ENCODE measurements at regions not wholly inside any gene's neighbourhood (a gene's known extent, or its start where the extent isn't known, plus 50 kb on each side); places are given as distances from the start of the nearest gene placed in this dataset.

GRCh38 chr11:105524286-105524685 is 85.6 kb upstream of the GRIA4 start:
- Histone ChIP-seq H3K4me3 (no peak overlapping the region), H3K36me3 (ENCODE audit: control insufficient read depth in 4 of 4, insufficient read depth in 4 of 4, low read length in 4 of 4) (no peaks in the 10 kb centered on the region), H3K9ac (ENCODE audit: insufficient read depth in 1 of 2, low read length in 2 of 2) (no peak overlapping the region), H3K27ac (ENCODE audit: low read depth in 1 of 2, low read length in 1 of 2) (no peak overlapping the region), H3K27me3 (ENCODE audit: control insufficient read depth in 3 of 3, insufficient read depth in 3 of 3, low read length in 2 of 3) (no peaks in the 10 kb centered on the region), H3K4me1 (ENCODE audit: control insufficient read depth in 5 of 5, insufficient read depth in 5 of 5, low read length in 5 of 5) (no peaks in the 10 kb centered on the region), H3K9me3 (ENCODE audit: control insufficient read depth in 4 of 4, insufficient read depth in 3 of 4, low read length in 3 of 4) (no peaks in the 10 kb centered on the region)
- ATAC-seq (ENCODE audit: insufficient read depth, low FRiP score), result no peak
- no peak for TF ChIP-seq CTCF (IDR thresholded peaks at IDR 0.05; ENCODE audit: control extremely low read depth, extremely low read depth)
- DNase-seq, result no peak
- WGBS, 2 donors, result 71 to 85% methylated on average over 3 of the region's 3 CpGs

GRCh38 chr11:105520706-105521345 is 89.0 kb upstream of the GRIA4 start:
- 88 to 89% methylated on average over 4 of the region's 4 CpGs for WGBS, 2 donors
- no peaks in the 10 kb centered on the region for H3K36me3 ChIP-seq (ENCODE audit: control insufficient read depth in 4 of 4, insufficient read depth in 4 of 4, low read length in 4 of 4)
- no peak overlapping the region for H3K4me3 ChIP-seq
- H3K27ac ChIP-seq (ENCODE audit: low read depth in 1 of 2, low read length in 1 of 2), result no peak overlapping the region
- no peak for DNase-seq
- TF ChIP-seq CTCF (IDR thresholded peaks at IDR 0.05; ENCODE audit: control extremely low read depth, extremely low read depth), result no peak
- no peaks in the 10 kb centered on the region for H3K4me1 ChIP-seq (ENCODE audit: control insufficient read depth in 5 of 5, insufficient read depth in 5 of 5, low read length in 5 of 5)
- no peaks in the 10 kb centered on the region for H3K27me3 ChIP-seq (ENCODE audit: control insufficient read depth in 3 of 3, insufficient read depth in 3 of 3, low read length in 2 of 3)
- H3K9me3 ChIP-seq (ENCODE audit: control insufficient read depth in 4 of 4, insufficient read depth in 3 of 4, low read length in 3 of 4), result no peaks in the 10 kb centered on the region
- ATAC-seq (ENCODE audit: insufficient read depth, low FRiP score), result no peak
- no peak overlapping the region for H3K9ac ChIP-seq (ENCODE audit: insufficient read depth in 1 of 2, low read length in 2 of 2)

DNA sequence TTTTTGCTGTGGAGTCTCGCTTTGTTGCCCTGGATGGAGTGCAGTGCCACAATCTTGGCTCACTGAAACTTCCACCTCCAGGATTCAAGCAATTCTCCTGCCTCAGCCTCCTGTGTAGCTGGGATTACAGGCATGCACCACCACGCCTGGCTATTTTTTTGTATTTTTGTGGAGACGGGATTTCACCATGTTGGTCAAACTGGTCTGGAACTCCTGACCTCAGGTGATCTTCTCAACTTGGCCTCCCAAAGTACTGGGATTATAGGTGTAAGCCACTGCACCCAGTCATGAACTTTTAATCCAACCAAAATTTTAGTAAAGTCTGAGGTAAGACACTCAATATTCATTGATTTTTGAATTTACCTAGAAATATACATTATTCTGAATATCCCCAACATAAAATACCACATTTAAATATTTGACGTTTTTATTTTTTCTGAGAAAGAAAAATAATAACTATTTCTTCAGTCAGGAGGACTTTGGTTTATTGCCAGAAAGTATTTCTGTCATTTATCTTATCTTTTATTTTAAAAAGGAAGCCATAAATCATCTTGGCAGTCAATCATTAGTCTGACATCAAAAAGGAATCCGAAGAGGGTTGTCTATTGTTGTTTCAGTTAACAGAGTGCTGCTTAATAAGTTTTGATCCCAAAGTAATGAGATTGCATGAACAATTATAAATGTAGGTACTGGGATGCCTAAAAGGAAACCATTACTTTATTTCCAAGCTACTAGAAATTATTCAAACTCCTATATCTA is 102.2 kb upstream of the GRIA4 start:
- Histone ChIP-seq H3K36me3 (ENCODE audit: control insufficient read depth in 4 of 4, insufficient read depth in 4 of 4, low read length in 4 of 4) (no peaks in the 10 kb centered on the region), H3K27me3 (ENCODE audit: control insufficient read depth in 3 of 3, insufficient read depth in 3 of 3, low read length in 2 of 3) (no peaks in the 10 kb centered on the region), H3K4me3 (no peak overlapping the region), H3K9me3 (ENCODE audit: control insufficient read depth in 4 of 4, insufficient read depth in 3 of 4, low read length in 3 of 4) (no peaks in the 10 kb centered on the region), H3K9ac (ENCODE audit: insufficient read depth in 1 of 2, low read length in 2 of 2) (no peak overlapping the region), H3K4me1 (ENCODE audit: control insufficient read depth in 5 of 5, insufficient read depth in 5 of 5, low read length in 5 of 5) (no peaks in the 10 kb centered on the region), H3K27ac (ENCODE audit: low read depth in 1 of 2, low read length in 1 of 2) (no peak overlapping the region)
- DNase-seq (no peak), ATAC-seq (ENCODE audit: insufficient read depth, low FRiP score) (no peak)
- WGBS, 2 donors, result 73 to 81% methylated on average over 5 of the region's 5 CpGs
- no peak for TF ChIP-seq CTCF (IDR thresholded peaks at IDR 0.05; ENCODE audit: control extremely low read depth, extremely low read depth)

Data from lung (tissue), 11 donors.